HCT116 (cell line): ENCODE measurements at regions not wholly inside any gene's neighbourhood (a gene's known extent, or its start where the extent isn't known, plus 50 kb on each side); places are given as distances from the start of the nearest gene placed in this dataset.

Experiments
- ATAC-seq: fragments of 200-7000 bp; cut with Tn5 transposase; 2 replicates; pipeline ENCODE4 v1.9.1; 2020; ENCODE audit warnings: mild to moderate bottlenecking, moderate library complexity
- BruUV-seq: library from RNA; stranded (reverse); fragments of 400-500 nt; replicated peaks from 2 replicates; lab custom pipeline; 2021; lab: Mats Ljungman, UMichigan
- CTCF ChIA-PET: fragments of 300-600 bp; sonication (Branson Sonifier 250); formaldehyde crosslinking; loops from one replicate; lab custom pipeline; 2021; ENCODE audit warnings: antibody characterized with exemption; lab: Charles Lee
- POLR2A ChIA-PET: fragments of 300-600, 350-600 bp; sonication (Branson Sonifier 250); formaldehyde crosslinking; loops from one replicate; lab custom pipeline; 2021; ENCODE audit warnings: antibody characterized with exemption; lab: Charles Lee
- RAD21 ChIA-PET, 2 experiments: fragments of 300-600 bp; sonication (Branson Sonifier 250); formaldehyde crosslinking; loops; one replicate each; lab custom pipeline; 2023; ENCODE audit warnings: low total read pairs in 2 of 2; ENCODE audit not compliant: uncharacterized antibody in 2 of 2, unreplicated experiment in 2 of 2, low non-redundant PET in 1 of 2; lab: Charles Lee
- DNase-seq: peaks from one replicate; pipeline ENCODE4 v3.0.0-alpha.2; 2010; ENCODE audit warnings: low read depth, low spot score
- H2AFZ ChIP-seq: fragments of 200-600 bp; shearing (Covaris generic), sonication (generic); 2 replicates; pipeline ENCODE4 v1.6.1; 2017; ENCODE audit warnings: low read depth, mixed run types, mixed read lengths, antibody characterized with exemption, low read length; ENCODE audit not compliant: poor library complexity, severe bottlenecking
- H3K27ac ChIP-seq: 2 replicates; pipeline ENCODE4 v1.5.1; 2012; ENCODE audit warnings: low read depth, low read length
- H3K27me3 ChIP-seq: fragments of 200-600 bp; sonication (generic); 2 replicates; pipeline ENCODE4 v1.6.1; 2016; ENCODE audit warnings: mixed run types, low read length, mixed read lengths; ENCODE audit not compliant: insufficient read depth
- H3K36me3 ChIP-seq, 2 experiments: fragments of 200-500 bp in 1 of 2; fragments of 200-600 bp in 1 of 2; sonication (Bioruptor generic) in 1 of 2; sonication (generic) in 1 of 2; 2 replicates each; pipeline versions ENCODE4 v1.5.1 to v1.6.1; 2014 to 2016; ENCODE audit warnings: low read length in 2 of 2, inconsistent platforms in 1 of 2, mixed read lengths in 1 of 2, mixed run types in 1 of 2; ENCODE audit not compliant: insufficient read depth in 2 of 2, control insufficient read depth in 1 of 2
- H3K4me1 ChIP-seq, 2 experiments: fragments of 200-600 bp in 1 of 2; sonication (generic) in 1 of 2; 2 replicates each; pipeline versions ENCODE4 v1.5.1 to v1.6.1; 2012 to 2017; ENCODE audit warnings: low read length in 2 of 2, inconsistent platforms in 1 of 2, mild to moderate bottlenecking in 1 of 2, mixed read lengths in 1 of 2, mixed run types in 1 of 2, moderate library complexity in 1 of 2; ENCODE audit not compliant: insufficient read depth in 2 of 2, control insufficient read depth in 1 of 2
- H3K4me2 ChIP-seq: fragments of 200-600 bp; sonication (generic); 2 replicates; pipeline ENCODE4 v1.6.1; 2017; ENCODE audit warnings: mixed run types, low read length, mixed read lengths
- H3K4me3 ChIP-seq, 2 experiments: fragments of 200-600 bp in 1 of 2; sonication (generic) in 1 of 2; replicated peaks in 1 of 2; 2 replicates each; pipeline ENCODE4 v1.5.1; 2011 to 2016; ENCODE audit warnings: low read length in 2 of 2, control low read depth in 1 of 2, low read depth in 1 of 2, mild to moderate bottlenecking in 1 of 2, mixed read lengths in 1 of 2, mixed run types in 1 of 2
- H3K79me2 ChIP-seq: fragments of 200-600 bp; sonication (generic); 2 replicates; pipeline ENCODE4 v1.6.1; 2017; ENCODE audit warnings: mild to moderate bottlenecking, mixed run types, low read length, moderate library complexity, mixed read lengths; ENCODE audit not compliant: insufficient read depth
- H3K9ac ChIP-seq: fragments of 200-600 bp; sonication (generic); 2 replicates; pipeline ENCODE4 v1.6.1; 2016; ENCODE audit warnings: low read length, mixed read lengths
- H3K9me2 ChIP-seq: fragments of 200-600 bp; sonication (generic), shearing (Covaris generic); 2 replicates; pipeline ENCODE4 v1.6.1; 2017; ENCODE audit warnings: mixed run types, mild to moderate bottlenecking, moderate library complexity; ENCODE audit not compliant: insufficient read depth
- H3K9me3 ChIP-seq, 2 experiments: fragments of 200-500 bp in 1 of 2; fragments of 200-600 bp in 1 of 2; sonication (Bioruptor generic) in 1 of 2; sonication (generic) in 1 of 2; 2 replicates each; pipeline ENCODE4 v1.6.1; 2014 to 2017; ENCODE audit warnings: low read length in 2 of 2, mixed read lengths in 2 of 2, inconsistent platforms in 1 of 2, low read depth in 1 of 2, mild to moderate bottlenecking in 1 of 2, mixed run types in 1 of 2, moderate library complexity in 1 of 2; ENCODE audit not compliant: control insufficient read depth in 1 of 2, insufficient read depth in 1 of 2
- H4K20me1 ChIP-seq: fragments of 200-600 bp; sonication (generic), shearing (Covaris generic); 2 replicates; pipeline ENCODE4 v1.6.1; 2017; ENCODE audit warnings: mixed run types, mild to moderate bottlenecking, moderate library complexity; ENCODE audit not compliant: insufficient read depth
- CEBPB ChIP-seq: IDR thresholded peaks from 2 replicates; pipeline ENCODE4 v1.6.1; 2012; ENCODE audit warnings: low read depth
- FOSL1 ChIP-seq: IDR thresholded peaks from 2 replicates; pipeline ENCODE4 v1.6.1; 2012; ENCODE audit warnings: low read depth
- MAX ChIP-seq: IDR thresholded peaks from 2 replicates; pipeline ENCODE4 v1.6.1; 2012
- POLR2A ChIP-seq: IDR thresholded peaks from 2 replicates; pipeline ENCODE4 v1.7.0; 2011; ENCODE audit warnings: borderline replicate concordance; ENCODE audit not compliant: insufficient read depth, insufficient read length; ENCODE audit errors: extremely low read depth
- SP1 ChIP-seq: IDR thresholded peaks from 2 replicates; pipeline ENCODE4 v1.6.1; 2012; ENCODE audit warnings: low read depth
- TCF7L2 ChIP-seq: IDR thresholded peaks from 2 replicates; pipeline ENCODE4 v1.7.0; 2011; ENCODE audit warnings: borderline replicate concordance, inconsistent platforms; ENCODE audit not compliant: insufficient read depth, insufficient read length; ENCODE audit errors: extremely low read depth
- intact Hi-C: fragments of 100-400 bp; cut with micrococcal nuclease; formaldehyde crosslinking; loops from 2 replicates; pipeline ENCODE4 v1.10.0; 2022
- TF ChIP-seq, protein P1 (sequence below): IDR thresholded peaks from 2 replicates; pipeline ENCODE4 v1.6.1; 2012
- TF ChIP-seq, protein P2 (sequence below), 3 experiments: fragments of 200-600 bp in 1 of 3; sonication (generic) in 1 of 3; IDR thresholded peaks in 2 of 3; conservative IDR thresholded peaks in 1 of 3; 2 replicates each; pipeline ENCODE4 v1.5.1; 2012 to 2017; ENCODE audit warnings: low read depth in 2 of 3, low read length in 2 of 3, antibody characterized with exemption in 1 of 3, borderline replicate concordance in 1 of 3, control low read depth in 1 of 3, mild to moderate bottlenecking in 1 of 3, mixed read lengths in 1 of 3, mixed run types in 1 of 3, moderate library complexity in 1 of 3; ENCODE audit not compliant: insufficient read depth in 1 of 3

DNA sequence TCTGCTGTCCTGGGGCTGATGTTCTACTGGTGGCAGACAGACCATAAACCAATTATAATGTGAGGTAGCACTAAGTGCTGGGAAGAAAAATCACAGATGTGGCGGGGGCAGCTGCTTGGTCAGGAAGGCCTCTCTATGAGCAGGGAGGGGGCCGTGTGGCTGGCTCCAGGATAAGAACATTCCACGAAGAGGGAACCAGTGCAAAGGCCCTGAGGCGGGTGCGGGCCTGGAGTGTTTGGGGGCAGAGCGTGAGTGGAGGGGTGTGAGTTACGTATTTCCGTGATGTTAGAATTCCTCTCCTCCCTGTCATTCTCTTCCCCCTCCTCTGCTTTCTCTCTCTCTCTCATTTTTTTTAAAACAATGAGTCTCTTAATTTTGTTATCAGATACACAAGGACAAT lies 67.2 kb downstream of the CEBPB start:
- H3K9me3 ChIP-seq = no peaks in the 10 kb centered on the region
- no peaks in the 10 kb centered on the region for H3K9me2 ChIP-seq
- no peak overlapping the region for H3K4me2 ChIP-seq
- peaks cover 25 to 44% of the 10 kb centered on the region in 2 experiments for H3K4me1 ChIP-seq
- H3K27ac ChIP-seq = no peak overlapping the region
- no peak for DNase-seq
- no peaks in the 10 kb centered on the region for H3K79me2 ChIP-seq
- POLR2A ChIA-PET = no interaction called here
- H3K9ac ChIP-seq = no peak overlapping the region
- H4K20me1 ChIP-seq = no peaks in the 10 kb centered on the region
- H2AFZ ChIP-seq = no peak overlapping the region
- TF ChIP-seq POLR2A = no peak
- TF ChIP-seq, protein P1, sequence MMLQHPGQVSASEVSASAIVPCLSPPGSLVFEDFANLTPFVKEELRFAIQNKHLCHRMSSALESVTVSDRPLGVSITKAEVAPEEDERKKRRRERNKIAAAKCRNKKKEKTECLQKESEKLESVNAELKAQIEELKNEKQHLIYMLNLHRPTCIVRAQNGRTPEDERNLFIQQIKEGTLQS = no peak
- no peak for TF ChIP-seq FOSL1
- TF ChIP-seq, protein P2, sequence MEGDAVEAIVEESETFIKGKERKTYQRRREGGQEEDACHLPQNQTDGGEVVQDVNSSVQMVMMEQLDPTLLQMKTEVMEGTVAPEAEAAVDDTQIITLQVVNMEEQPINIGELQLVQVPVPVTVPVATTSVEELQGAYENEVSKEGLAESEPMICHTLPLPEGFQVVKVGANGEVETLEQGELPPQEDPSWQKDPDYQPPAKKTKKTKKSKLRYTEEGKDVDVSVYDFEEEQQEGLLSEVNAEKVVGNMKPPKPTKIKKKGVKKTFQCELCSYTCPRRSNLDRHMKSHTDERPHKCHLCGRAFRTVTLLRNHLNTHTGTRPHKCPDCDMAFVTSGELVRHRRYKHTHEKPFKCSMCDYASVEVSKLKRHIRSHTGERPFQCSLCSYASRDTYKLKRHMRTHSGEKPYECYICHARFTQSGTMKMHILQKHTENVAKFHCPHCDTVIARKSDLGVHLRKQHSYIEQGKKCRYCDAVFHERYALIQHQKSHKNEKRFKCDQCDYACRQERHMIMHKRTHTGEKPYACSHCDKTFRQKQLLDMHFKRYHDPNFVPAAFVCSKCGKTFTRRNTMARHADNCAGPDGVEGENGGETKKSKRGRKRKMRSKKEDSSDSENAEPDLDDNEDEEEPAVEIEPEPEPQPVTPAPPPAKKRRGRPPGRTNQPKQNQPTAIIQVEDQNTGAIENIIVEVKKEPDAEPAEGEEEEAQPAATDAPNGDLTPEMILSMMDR (IDR thresholded peaks at IDR 0.05 in 2 of 3, conservative IDR thresholded peaks at IDR 0.05 in 1 of 3; ENCODE audit: borderline replicate concordance in 1 of 3, insufficient read depth in 1 of 3, low read depth in 2 of 3, low read length in 2 of 3) = no peak
- no peak for TF ChIP-seq SP1
- TF ChIP-seq CEBPB = no peak
- no peak for TF ChIP-seq MAX
- no peak for TF ChIP-seq TCF7L2
- TF ChIP-seq, all 23 proteins: peak for 0
- CTCF ChIA-PET = no interaction called here
- H3K4me3 ChIP-seq = no peak overlapping the region
- no peak for ATAC-seq
- RAD21 ChIA-PET = no interaction called here
- intact Hi-C loops = no loop called here
- no peaks in the 10 kb centered on the region for H3K36me3 ChIP-seq
- no TSS peak for BruUV-seq
- H3K27me3 ChIP-seq = no peaks in the 10 kb centered on the region
